Spleen (tissue), 11 donors: ENCODE measurements at regions not wholly inside any gene's neighbourhood (a gene's known extent, or its start where the extent isn't known, plus 50 kb on each side); places are given as distances from the start of the nearest gene placed in this dataset.

Source experiments
- DNase-seq: peaks from one replicate; pipeline ENCODE4 v3.0.0-alpha.2; 2020
- H3K27ac ChIP-seq, 8 donors: fragments of 200-600 bp; sonication (generic) in 7 of 8; 1 replicate in 4 of 8; 2 replicates in 4 of 8; pipeline versions ENCODE4 v1.5.0 to v1.8.0; 2016 to 2021; ENCODE audit warnings: inconsistent platforms in 4 of 8, mild to moderate bottlenecking in 4 of 8, moderate library complexity in 1 of 8
- H3K27me3 ChIP-seq, 7 donors: fragments of 200-600 bp; sonication (generic) in 6 of 7; replicated peaks in 1 of 7; 1 replicate in 4 of 7; 2 replicates in 3 of 7; pipeline versions ENCODE4 v1.5.0 to v1.8.0; 2016 to 2021; ENCODE audit warnings: inconsistent platforms in 3 of 7, mild to moderate bottlenecking in 1 of 7
- H3K36me3 ChIP-seq, 6 donors: fragments of 200-600 bp; sonication (generic) in 5 of 6; 1 replicate in 4 of 6; 2 replicates in 2 of 6; pipeline versions ENCODE4 v1.5.0 to v1.8.0; 2016 to 2021; ENCODE audit warnings: inconsistent platforms in 2 of 6
- H3K4me1 ChIP-seq, 6 donors: fragments of 200-600 bp; sonication (generic) in 5 of 6; 1 replicate in 3 of 6; 2 replicates in 3 of 6; pipeline versions ENCODE4 v1.5.0 to v1.8.0; 2016 to 2021; ENCODE audit warnings: inconsistent platforms in 3 of 6
- H3K4me3 ChIP-seq, 8 donors: fragments of 200-600 bp; sonication (generic) in 7 of 8; 1 replicate in 4 of 8; 2 replicates in 4 of 8; pipeline versions ENCODE4 v1.5.0 to v1.8.0; 2016 to 2021; ENCODE audit warnings: inconsistent platforms in 4 of 8, mild to moderate bottlenecking in 4 of 8, moderate library complexity in 2 of 8
- H3K9me3 ChIP-seq, 8 donors: fragments of 200-600 bp; sonication (generic) in 7 of 8; 1 replicate in 4 of 8; 2 replicates in 4 of 8; pipeline versions ENCODE4 v1.5.0 to v1.8.0; 2016 to 2021; ENCODE audit warnings: inconsistent platforms in 4 of 8
- POLR2A ChIP-seq, 3 donors: fragments of 450-650 bp; IDR thresholded peaks; one replicate each; pipeline ENCODE4 v1.5.1; 2017; ENCODE audit warnings: antibody characterized with exemption in 3 of 3, mild to moderate bottlenecking in 1 of 3
- POLR2AphosphoS5 ChIP-seq, 3 donors: sonication (generic); formaldehyde crosslinking; IDR thresholded peaks; one replicate each; pipeline ENCODE4 v1.5.1; 2017; ENCODE audit warnings: antibody characterized with exemption in 3 of 3
- WGBS, 5 donors: extraction: QIAGEN DNeasy Blood & Tissue Kit in 3 of 5; methylation state at CpG; one replicate each; pipeline versions ENCODE4 v1.1.5 to v1.1.7; 2013 to 2018; 5-methylcytosine and 5-hydroxymethylcytosine counted together
- intact Hi-C: fragments of 100-400 bp; cut with DNase I; formaldehyde crosslinking; loops from one replicate; pipeline ENCODE4 v1.15.0; 2023; ENCODE audit warnings: low total_unique reads
- TF ChIP-seq, protein P1 (sequence below), 11 experiments: fragments of 200-600 bp in 7 of 11; fragments of 450-650 bp in 4 of 11; sonication (generic) in 4 of 11; IDR thresholded peaks in 8 of 11; conservative IDR thresholded peaks in 3 of 11; 1 replicate in 7 of 11; 2 replicates in 4 of 11; pipeline versions ENCODE4 v1.4.0 to v1.8.0; 2016 to 2021; ENCODE audit warnings: antibody characterized with exemption in 11 of 11, inconsistent platforms in 4 of 11, mild to moderate bottlenecking in 1 of 11
- donor health status: healthy with polysubstance abuse.
- donor health status: DM: no; HTN: no; CAD: no; lungs with moderate emphysema.
- donor health status: DM: no; HTN: no; CAD: no.
- donor health status: Bipolar disorder and iron deficiency.
- donor health status: healthy.
- donor health status: DM: no; HTN: no; CAD: no.
- donor health status: DM: yes; HTN: yes; CAD: no.

DNA sequence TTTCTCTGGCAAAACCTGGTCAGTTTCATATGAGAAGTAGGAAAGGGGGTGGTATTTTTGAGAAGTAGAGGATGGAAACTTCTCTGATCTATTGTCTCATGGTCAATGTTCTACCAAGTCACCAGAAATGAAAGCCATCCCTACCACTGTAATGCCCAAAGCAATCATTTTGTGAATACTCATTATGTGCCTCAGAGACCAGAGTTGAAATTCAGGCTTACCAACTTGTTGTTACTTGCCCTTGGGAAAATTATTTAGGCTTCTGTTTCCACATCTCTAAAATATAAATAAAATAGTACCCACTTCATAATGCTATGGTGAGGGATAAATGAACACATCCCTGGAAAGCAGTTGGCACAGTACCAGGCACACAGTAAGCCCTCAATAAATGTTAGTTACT lies 723.7 kb upstream of the TBX3 start:
- Histone ChIP-seq H3K27me3 (peaks cover 0 to 6% (median 0%) of the 10 kb centered on the region in 7 donors), H3K4me3 (no peak overlapping the region), H3K9me3 (no peaks in the 10 kb centered on the region), H3K36me3 (no peaks in the 10 kb centered on the region), H3K4me1 (no peaks in the 10 kb centered on the region), H3K27ac (no peak overlapping the region)
- TF ChIP-seq POLR2AphosphoS5 (IDR thresholded peaks at IDR 0.05) (no peak), POLR2A (IDR thresholded peaks at IDR 0.05) (no peak)
- TF ChIP-seq, protein P1, sequence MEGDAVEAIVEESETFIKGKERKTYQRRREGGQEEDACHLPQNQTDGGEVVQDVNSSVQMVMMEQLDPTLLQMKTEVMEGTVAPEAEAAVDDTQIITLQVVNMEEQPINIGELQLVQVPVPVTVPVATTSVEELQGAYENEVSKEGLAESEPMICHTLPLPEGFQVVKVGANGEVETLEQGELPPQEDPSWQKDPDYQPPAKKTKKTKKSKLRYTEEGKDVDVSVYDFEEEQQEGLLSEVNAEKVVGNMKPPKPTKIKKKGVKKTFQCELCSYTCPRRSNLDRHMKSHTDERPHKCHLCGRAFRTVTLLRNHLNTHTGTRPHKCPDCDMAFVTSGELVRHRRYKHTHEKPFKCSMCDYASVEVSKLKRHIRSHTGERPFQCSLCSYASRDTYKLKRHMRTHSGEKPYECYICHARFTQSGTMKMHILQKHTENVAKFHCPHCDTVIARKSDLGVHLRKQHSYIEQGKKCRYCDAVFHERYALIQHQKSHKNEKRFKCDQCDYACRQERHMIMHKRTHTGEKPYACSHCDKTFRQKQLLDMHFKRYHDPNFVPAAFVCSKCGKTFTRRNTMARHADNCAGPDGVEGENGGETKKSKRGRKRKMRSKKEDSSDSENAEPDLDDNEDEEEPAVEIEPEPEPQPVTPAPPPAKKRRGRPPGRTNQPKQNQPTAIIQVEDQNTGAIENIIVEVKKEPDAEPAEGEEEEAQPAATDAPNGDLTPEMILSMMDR (IDR thresholded peaks at IDR 0.05 in 8 of 11, conservative IDR thresholded peaks at IDR 0.05 in 3 of 11): no peak
- intact Hi-C loops: no loop called here
- DNase-seq: no peak

DNA sequence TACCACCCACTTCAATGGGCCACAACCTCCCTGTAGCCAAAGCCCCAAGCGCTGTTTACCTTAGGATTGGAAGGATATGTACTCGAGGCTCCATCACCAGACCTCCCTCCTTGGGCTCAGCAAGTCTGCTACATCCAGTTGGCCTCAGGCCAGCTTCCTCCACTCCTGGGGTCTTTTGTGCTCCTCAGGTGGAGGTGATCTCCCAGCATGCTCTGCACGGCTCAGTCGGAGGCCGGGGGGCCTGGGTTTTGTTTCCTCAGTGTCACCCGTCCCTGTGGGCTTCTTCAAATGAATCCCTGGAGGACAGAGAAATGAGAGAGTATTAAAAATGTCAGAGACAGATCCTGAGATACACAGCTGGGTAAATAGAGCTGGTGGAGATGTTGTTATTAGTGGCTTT lies 723.1 kb upstream of the TBX3 start:
- Histone ChIP-seq H3K4me3 (no peak overlapping the region), H3K36me3 (no peaks in the 10 kb centered on the region), H3K27me3 (peaks cover 0 to 5% (median 0%) of the 10 kb centered on the region in 7 donors), H3K27ac (no peak overlapping the region), H3K9me3 (no peaks in the 10 kb centered on the region), H3K4me1 (no peaks in the 10 kb centered on the region)
- TF ChIP-seq, protein P1 (IDR thresholded peaks at IDR 0.05 in 8 of 11, conservative IDR thresholded peaks at IDR 0.05 in 3 of 11): no peak
- intact Hi-C loops: no loop called here
- WGBS, 5 donors: 75 to 88% (median 80%) methylated on average over 6 of the region's 6 CpGs
- no peak for DNase-seq

GRCh38 chr12:115405471-115405860 lies 721.5 kb upstream of the TBX3 start:
- no peak overlapping the region for H3K27ac ChIP-seq
- no peaks in the 10 kb centered on the region for H3K4me1 ChIP-seq
- DNase-seq: no peak
- 86 to 92% (median 89%) methylated on average over 4 of the region's 4 CpGs for WGBS, 5 donors
- TF ChIP-seq, protein P1 (IDR thresholded peaks at IDR 0.05 in 8 of 11, conservative IDR thresholded peaks at IDR 0.05 in 3 of 11): no peak
- H3K4me3 ChIP-seq: no peak overlapping the region
- no peaks in the 10 kb centered on the region for H3K36me3 ChIP-seq
- H3K9me3 ChIP-seq: no peaks in the 10 kb centered on the region
- H3K27me3 ChIP-seq: no peaks in the 10 kb centered on the region
- intact Hi-C loops: no loop called here

- Histone ChIP-seq H3K27ac (no peak overlapping the region), H3K4me1 (no peaks in the 10 kb centered on the region), H3K9me3 (no peaks in the 10 kb centered on the region), H3K36me3 (no peaks in the 10 kb centered on the region), H3K4me3 (no peak overlapping the region), H3K27me3 (no peaks in the 10 kb centered on the region)
- intact Hi-C loops: no loop called here
- TF ChIP-seq POLR2AphosphoS5 (IDR thresholded peaks at IDR 0.05) (no peak), POLR2A (IDR thresholded peaks at IDR 0.05) (no peak)
- TF ChIP-seq, protein P1 (IDR thresholded peaks at IDR 0.05 in 8 of 11, conservative IDR thresholded peaks at IDR 0.05 in 3 of 11): no peak
- 71 to 78% (median 73%) methylated on average over 9 of the region's 9 CpGs for WGBS, 5 donors
- no peak for DNase-seq
Observed at GRCh38 chr12:115404761-115405470, 720.9 kb upstream of the TBX3 start.
